GM12878 (cell line): ENCODE measurements at regions not wholly inside any gene's neighbourhood (a gene's known extent, or its start where the extent isn't known, plus 50 kb on each side); places are given as distances from the start of the nearest gene placed in this dataset.

Experiments
- ATAC-seq: fragments of 200-7000 bp; cut with Tn5 transposase; 3 replicates; pipeline ENCODE4 v1.9.1; 2020; ENCODE audit warnings: mild to moderate bottlenecking, moderate library complexity
- BruUV-seq: library from RNA; stranded (reverse); fragments of 400-500 nt; replicated peaks from 2 replicates; lab custom pipeline; 2021; lab: Mats Ljungman, UMichigan
- CTCF ChIA-PET: fragments of 300-600 bp; sonication (Branson Sonifier 250); formaldehyde crosslinking; extraction: SDS; loops from one replicate; lab custom pipeline; 2021; ENCODE audit warnings: inconsistent platforms; lab: Yijun Ruan, JAX
- POLR2A ChIA-PET: fragments of 350-600 bp; formaldehyde crosslinking; extraction: SDS; loops from one replicate; lab custom pipeline; 2021; ENCODE audit warnings: inconsistent platforms; lab: Charles Lee
- RAD21 ChIA-PET: fragments of 300-600 bp; sonication (Branson Sonifier 250); formaldehyde crosslinking; loops from one replicate; lab custom pipeline; 2023; ENCODE audit warnings: antibody characterized with exemption; ENCODE audit not compliant: unreplicated experiment; lab: Charles Lee
- SMC1A ChIA-PET: fragments of 300-600 bp; sonication (Branson Sonifier 250); formaldehyde crosslinking; loops from one replicate; lab custom pipeline; 2023; ENCODE audit not compliant: unreplicated experiment, uncharacterized antibody; lab: Charles Lee
- DNase-seq: peaks from one replicate; pipeline ENCODE4 v3.0.0-alpha.2; 2011; ENCODE audit warnings: low read depth, low spot score
- FAIRE-seq: peaks from 3 replicates; lab custom pipeline; 2011; peaks lifted over from hg19 to GRCh38; lab: Jason Lieb, UNC
- H2AFZ ChIP-seq: 2 replicates; pipeline ENCODE4 v1.6.0; 2011; ENCODE audit warnings: low read depth, low read length, control low read depth; ENCODE audit not compliant: control insufficient read depth
- H3K27ac ChIP-seq: 2 replicates; pipeline ENCODE4 v1.5.1; 2011; ENCODE audit warnings: control low read depth; ENCODE audit not compliant: control insufficient read depth, insufficient read depth
- H3K27me3 ChIP-seq, 2 experiments: replicated peaks in 1 of 2; 2 replicates each; pipeline versions ENCODE4 v1.6.0 to v1.6.1; 2011; ENCODE audit warnings: low read length in 1 of 2; ENCODE audit not compliant: control insufficient read depth in 2 of 2, insufficient read depth in 2 of 2
- H3K36me3 ChIP-seq, 2 experiments: 2 replicates each; pipeline ENCODE4 v1.5.1; 2011; ENCODE audit warnings: low read length in 1 of 2; ENCODE audit not compliant: control insufficient read depth in 2 of 2, insufficient read depth in 2 of 2
- H3K4me1 ChIP-seq: 2 replicates; pipeline ENCODE4 v1.6.1; 2011; ENCODE audit warnings: mild to moderate bottlenecking, low read length, moderate library complexity, mixed read lengths; ENCODE audit not compliant: control insufficient read depth, insufficient read depth
- H3K4me2 ChIP-seq: 2 replicates; pipeline ENCODE4 v1.6.0; 2011; ENCODE audit warnings: control low read depth; ENCODE audit not compliant: control insufficient read depth, insufficient read depth
- H3K4me3 ChIP-seq: fragments of 200-600 bp; sonication (generic); 2 replicates; pipeline ENCODE4 v1.5.1; 2016
- H3K79me2 ChIP-seq: 2 replicates; pipeline ENCODE4 v1.6.0; 2011; ENCODE audit warnings: low read length; ENCODE audit not compliant: control insufficient read depth, insufficient read depth
- H3K9ac ChIP-seq: 2 replicates; pipeline ENCODE4 v1.8.0; 2011; ENCODE audit warnings: low read length, control low read depth, mixed read lengths; ENCODE audit not compliant: control insufficient read depth, insufficient read depth
- H3K9me3 ChIP-seq: replicated peaks from 3 replicates; pipeline ENCODE4 v1.5.1; 2011; ENCODE audit warnings: mild to moderate bottlenecking, low read length; ENCODE audit not compliant: control insufficient read depth, insufficient read depth
- H4K20me1 ChIP-seq: 2 replicates; pipeline ENCODE4 v1.6.0; 2011; ENCODE audit not compliant: control insufficient read depth, insufficient read depth
- CBFB ChIP-seq: IDR thresholded peaks from 2 replicates; pipeline ENCODE4 v1.6.1; 2016; ENCODE audit warnings: antibody characterized with exemption, low read depth
- CTCF ChIP-seq, 3 experiments: IDR thresholded peaks in 2 of 3; conservative IDR thresholded peaks in 1 of 3; 2 replicates each; pipeline ENCODE4 v1.5.1; 2011; ENCODE audit warnings: low read depth in 3 of 3, low read length in 3 of 3, mild to moderate bottlenecking in 3 of 3, control low read depth in 2 of 3, moderate library complexity in 2 of 3, inconsistent platforms in 1 of 3, mixed read lengths in 1 of 3; ENCODE audit not compliant: control insufficient read depth in 2 of 3, insufficient read depth in 1 of 3; ENCODE audit errors: extremely low read depth in 1 of 3
- ETV6 ChIP-seq, 2 experiments: fragments of 450-650 bp in 1 of 2; IDR thresholded peaks in 1 of 2; conservative IDR thresholded peaks in 1 of 2; 2 replicates each; pipeline ENCODE4 v1.6.1; 2014; ENCODE audit warnings: antibody characterized with exemption in 1 of 2, borderline replicate concordance in 1 of 2, low read depth in 1 of 2, mild to moderate bottlenecking in 1 of 2, moderate library complexity in 1 of 2
- GATAD2B ChIP-seq: fragments of 450-650 bp; conservative IDR thresholded peaks from 2 replicates; pipeline ENCODE4 v1.6.1; 2017; ENCODE audit warnings: low read depth, mild to moderate bottlenecking, moderate library complexity
- HDGF ChIP-seq: fragments of 450-650 bp; IDR thresholded peaks from 2 replicates; pipeline ENCODE4 v1.6.1; 2016; ENCODE audit warnings: antibody characterized with exemption
- JUND ChIP-seq: IDR thresholded peaks from 2 replicates; pipeline ENCODE4 v1.6.1; 2012; ENCODE audit warnings: low read depth, mild to moderate bottlenecking, low read length, improper control_type of control experiment, moderate library complexity
- KAT2A ChIP-seq: conservative IDR thresholded peaks from 2 replicates; pipeline ENCODE4 v1.6.1; 2011; ENCODE audit warnings: low read depth, low read length; ENCODE audit not compliant: control insufficient read depth
- KDM1A ChIP-seq: fragments of 200-600 bp; sonication (generic); IDR thresholded peaks from 2 replicates; pipeline ENCODE4 v1.6.1; 2016; ENCODE audit warnings: borderline replicate concordance
- MAX ChIP-seq: IDR thresholded peaks from 2 replicates; pipeline ENCODE4 v1.6.1; 2012; ENCODE audit warnings: low read depth, low read length, improper control_type of control experiment
- NFIC ChIP-seq: IDR thresholded peaks from 2 replicates; pipeline ENCODE4 v1.6.1; 2012; ENCODE audit warnings: low read depth, mild to moderate bottlenecking, inconsistent platforms, low read length, moderate library complexity
- RB1 ChIP-seq: fragments of 450-650 bp; formaldehyde crosslinking; IDR thresholded peaks from 2 replicates; pipeline ENCODE4 v1.6.1; 2017; ENCODE audit warnings: mild to moderate bottlenecking, borderline replicate concordance
- SP1 ChIP-seq: IDR thresholded peaks from one replicate; pipeline ENCODE4 v1.6.1; 2011; ENCODE audit warnings: low read depth, low read length
- SUPT20H ChIP-seq: IDR thresholded peaks from 2 replicates; pipeline ENCODE4 v1.6.1; 2011; ENCODE audit warnings: low read depth, mild to moderate bottlenecking, low read length, moderate library complexity, borderline replicate concordance; ENCODE audit not compliant: control insufficient read depth
- ZNF274 ChIP-seq: IDR thresholded peaks from one replicate; pipeline ENCODE4 v1.8.0; 2011; ENCODE audit not compliant: insufficient read length, insufficient read depth
- ZNF384 ChIP-seq: IDR thresholded peaks from 2 replicates; pipeline ENCODE4 v1.6.1; 2012; ENCODE audit warnings: low read depth, mild to moderate bottlenecking, low read length, improper control_type of control experiment, borderline replicate concordance
- WGBS: methylation state at CpG from one replicate; pipeline ENCODE4 v1.1.6; 2016; ENCODE audit warnings: low lambda C conversion rate; ENCODE audit not compliant: insufficient replicate concordance, insufficient coverage; ENCODE audit errors: missing lambda C conversion rate; 5-methylcytosine and 5-hydroxymethylcytosine counted together
- in situ Hi-C: fragments of 300-500 bp; cut with MboI; formaldehyde crosslinking; loops from 9 replicates; pipeline ENCODE4 v1.14.3; 2018; ENCODE audit warnings: mixed read lengths
- intact Hi-C: fragments of 100-400 bp; cut with micrococcal nuclease; formaldehyde crosslinking; loops from one replicate; pipeline ENCODE4 v1.14.2; 2022; ENCODE audit not compliant: unreplicated experiment

DNA sequence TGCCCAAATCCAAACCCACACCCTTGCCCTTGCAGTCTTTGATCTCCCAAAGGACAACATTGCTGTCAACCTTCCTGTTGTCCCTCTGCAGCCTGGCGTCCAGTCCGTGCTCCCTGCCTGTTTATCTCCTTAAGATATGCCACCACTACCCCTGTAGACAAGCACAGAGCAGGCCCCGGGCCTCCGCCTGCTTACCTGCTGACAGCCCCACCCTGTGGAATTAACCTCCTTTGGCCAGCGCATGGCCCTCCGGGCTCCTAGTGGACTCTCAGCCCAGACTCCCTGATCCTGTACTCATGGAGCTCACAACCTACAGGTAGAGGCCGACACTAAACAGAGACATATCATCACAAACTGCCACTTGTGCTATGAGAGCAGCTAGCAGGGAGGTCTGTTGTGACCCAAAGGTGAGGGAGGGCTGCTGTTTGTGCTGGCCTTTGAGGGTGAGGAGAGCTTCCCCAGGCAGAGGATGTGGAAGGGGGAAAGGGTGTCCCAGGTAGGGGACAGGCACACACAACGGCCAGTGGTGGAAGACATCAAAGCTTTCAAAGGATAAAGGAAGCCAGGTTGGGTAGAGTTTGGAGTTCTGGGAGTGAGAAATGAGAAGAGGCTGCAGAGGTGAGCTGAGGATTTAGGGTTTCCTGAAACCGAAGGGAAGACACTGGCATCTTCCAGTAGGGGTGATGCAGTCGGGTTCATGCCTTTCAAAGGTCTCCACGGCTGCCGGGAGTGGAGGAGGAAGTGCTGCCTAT lies 174.5 kb upstream of the ZMIZ1 start (continued):
- TF ChIP-seq RB1 (no peak), ETV6 (conservative IDR thresholded peaks at IDR 0.05 in 1 of 2, IDR thresholded peaks at IDR 0.05 in 1 of 2; ENCODE audit: borderline replicate concordance in 1 of 2, low read depth in 1 of 2) (no peak), MAX (no peak), HDGF (no peak), KAT2A (no peak), SUPT20H (no peak), CBFB (no peak), KDM1A (no peak)

DNA sequence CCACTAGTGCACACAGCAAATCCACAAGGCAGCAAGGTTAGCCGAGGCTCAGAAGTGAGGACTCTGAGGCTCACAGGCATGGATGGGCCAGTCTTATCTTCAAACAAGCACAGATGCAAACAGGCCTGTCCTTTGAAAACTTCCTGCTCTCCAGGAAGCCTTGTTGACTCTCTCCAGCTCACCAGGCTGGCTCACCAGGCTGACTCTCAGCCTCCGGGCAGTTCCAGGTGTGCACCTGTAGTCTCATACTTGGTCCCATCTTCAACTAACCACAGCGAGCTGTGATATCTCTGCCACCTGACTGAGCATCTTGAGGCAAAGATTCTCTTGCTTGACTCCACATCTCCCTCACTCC lies 173.9 kb upstream of the ZMIZ1 start:
- Histone ChIP-seq H3K9me3 (no peaks in the 10 kb centered on the region; the same call in 2 of the 3 replicates), H3K27ac (no peak overlapping the region), H2AFZ (no peak overlapping the region), H4K20me1 (no peaks in the 10 kb centered on the region), H3K36me3 (no peaks in the 10 kb centered on the region), H3K4me3 (no peak overlapping the region), H3K9ac (no peak overlapping the region), H3K4me2 (no peak overlapping the region), H3K79me2 (no peaks in the 10 kb centered on the region), H3K27me3 (peaks cover 0 to 6% of the 10 kb centered on the region in 2 experiments; a peak in 3 of 4 replicates), H3K4me1 (no peaks in the 10 kb centered on the region)
- FAIRE-seq = no peak
- 14% methylated on average over 3 of the region's 3 CpGs for WGBS
- ChIA-PET RAD21 (no interaction called here), SMC1A (no interaction called here), CTCF (no interaction called here), POLR2A (no interaction called here)
- intact Hi-C loops = no loop called here
- TF ChIP-seq CTCF (IDR thresholded peaks at IDR 0.05 in 2 of 3, conservative IDR thresholded peaks at IDR 0.05 in 1 of 3; ENCODE audit: control insufficient read depth in 2 of 3, extremely low read depth in 1 of 3, insufficient read depth in 1 of 3, low read depth in 3 of 3, low read length in 3 of 3) = no peak
- no peak for TF ChIP-seq JUND
- no peak for TF ChIP-seq SP1
- no peak for TF ChIP-seq ZNF274
- no peak for TF ChIP-seq NFIC
- no peak for TF ChIP-seq ZNF384
- no peak for TF ChIP-seq GATAD2B
- no TSS peak for BruUV-seq
- no peak for ATAC-seq
- in situ Hi-C loops = no loop called here
- DNase-seq = no peak
